H9 (cell line): ENCODE measurements at regions not wholly inside any gene's neighbourhood (a gene's known extent, or its start where the extent isn't known, plus 50 kb on each side); places are given as distances from the start of the nearest gene placed in this dataset.

ENCODE experiments used
- DNase-seq: peaks from one replicate; pipeline ENCODE4 v3.0.0-alpha.2; 2017
- H2AFZ ChIP-seq: one replicate; pipeline ENCODE4 v1.6.1; 2013; ENCODE audit warnings: mild to moderate bottlenecking, low read length, control low read depth, moderate library complexity
- H2AK5ac ChIP-seq: 2 replicates; pipeline ENCODE4 v1.6.1; 2013; ENCODE audit warnings: low read length, control low read depth, mixed read lengths; ENCODE audit not compliant: insufficient read length
- H2BK120ac ChIP-seq: one replicate; pipeline ENCODE4 v1.6.1; 2013; ENCODE audit warnings: low read depth, mild to moderate bottlenecking, low read length, control low read depth, inconsistent platforms; ENCODE audit not compliant: poor library complexity, severe bottlenecking
- H2BK12ac ChIP-seq: 2 replicates; pipeline ENCODE4 v1.6.1; 2013; ENCODE audit warnings: low read length, control low read depth, mixed read lengths, low read depth; ENCODE audit not compliant: insufficient read length
- H2BK15ac ChIP-seq: 2 replicates; pipeline ENCODE4 v1.6.1; 2013; ENCODE audit warnings: low read depth, low read length, control low read depth
- H2BK20ac ChIP-seq: one replicate; pipeline ENCODE4 v1.6.1; 2013; ENCODE audit warnings: low read depth, mild to moderate bottlenecking, low read length, control low read depth, inconsistent platforms; ENCODE audit not compliant: poor library complexity, severe bottlenecking
- H2BK5ac ChIP-seq: 2 replicates; pipeline ENCODE4 v1.6.1; 2013; ENCODE audit warnings: low read length, control low read depth, mixed read lengths; ENCODE audit not compliant: insufficient read length
- H3K14ac ChIP-seq: 2 replicates; pipeline ENCODE4 v1.6.1; 2013; ENCODE audit warnings: low read length, control low read depth; ENCODE audit not compliant: insufficient read depth
- H3K18ac ChIP-seq: 2 replicates; pipeline ENCODE4 v1.6.1; 2013; ENCODE audit warnings: low read depth, mild to moderate bottlenecking, mixed read lengths, low read length, control low read depth; ENCODE audit not compliant: insufficient read length
- H3K23ac ChIP-seq: 2 replicates; pipeline ENCODE4 v1.6.1; 2013; ENCODE audit warnings: low read length, control low read depth, mixed read lengths, low read depth; ENCODE audit not compliant: insufficient read length
- H3K23me2 ChIP-seq: 2 replicates; pipeline ENCODE4 v1.6.1; 2013; ENCODE audit warnings: low read depth, mild to moderate bottlenecking, mixed read lengths, low read length, control low read depth; ENCODE audit not compliant: insufficient read length, poor library complexity, severe bottlenecking
- H3K27ac ChIP-seq: 2 replicates; pipeline ENCODE4 v1.5.1; 2013; ENCODE audit warnings: low read length, control low read depth, mixed read lengths, low read depth; ENCODE audit not compliant: insufficient read length
- H3K27me3 ChIP-seq: 2 replicates; pipeline ENCODE4 v1.6.1; 2013; ENCODE audit warnings: low read length, control low read depth, inconsistent platforms; ENCODE audit not compliant: insufficient read depth
- H3K4ac ChIP-seq: 2 replicates; pipeline ENCODE4 v1.6.1; 2013; ENCODE audit warnings: low read depth, mild to moderate bottlenecking, control low read depth, inconsistent platforms, low read length, moderate library complexity
- H3K4me1 ChIP-seq: 2 replicates; pipeline ENCODE4 v1.6.1; 2013; ENCODE audit warnings: low read length, control low read depth, inconsistent platforms; ENCODE audit not compliant: insufficient read depth
- H3K4me2 ChIP-seq: 2 replicates; pipeline ENCODE4 v1.6.1; 2013; ENCODE audit warnings: low read length, control low read depth, mixed read lengths; ENCODE audit not compliant: insufficient read length, insufficient read depth
- H3K56ac ChIP-seq: 2 replicates; pipeline ENCODE4 v1.6.1; 2013; ENCODE audit warnings: low read depth, mild to moderate bottlenecking, mixed read lengths, low read length, control low read depth; ENCODE audit not compliant: insufficient read length
- H3K79me1 ChIP-seq: 2 replicates; pipeline ENCODE4 v1.6.1; 2013; ENCODE audit warnings: low read depth, mild to moderate bottlenecking, moderate library complexity, low read length, control low read depth, inconsistent platforms; ENCODE audit not compliant: insufficient read depth, poor library complexity, severe bottlenecking
- H3K79me2 ChIP-seq: 2 replicates; pipeline ENCODE4 v1.6.1; 2013; ENCODE audit warnings: low read length, control low read depth, inconsistent platforms; ENCODE audit not compliant: insufficient read depth
- H3K9ac ChIP-seq: 2 replicates; pipeline ENCODE4 v1.6.1; 2013; ENCODE audit warnings: low read length, control low read depth, mixed read lengths; ENCODE audit not compliant: insufficient read length; ENCODE audit errors: extremely low read depth
- H3K9me3 ChIP-seq: one replicate; pipeline ENCODE4 v1.6.1; 2013; ENCODE audit warnings: low read depth, low read length, inconsistent platforms; ENCODE audit not compliant: control insufficient read depth
- H3T11ph ChIP-seq: one replicate; pipeline ENCODE4 v1.6.1; 2013; ENCODE audit warnings: mild to moderate bottlenecking, low read length, control low read depth, inconsistent platforms
- H4K20me1 ChIP-seq: one replicate; pipeline ENCODE4 v1.6.1; 2013; ENCODE audit not compliant: control insufficient read depth, insufficient read length, insufficient read depth
- H4K5ac ChIP-seq: 2 replicates; pipeline ENCODE4 v1.6.1; 2013; ENCODE audit warnings: low read depth, mild to moderate bottlenecking, mixed read lengths, low read length, control low read depth; ENCODE audit not compliant: insufficient read length
- H4K8ac ChIP-seq: replicated peaks from 2 replicates; pipeline ENCODE4 v1.6.1; 2013; ENCODE audit warnings: low read length, control low read depth, mixed read lengths, low read depth; ENCODE audit not compliant: insufficient read length
- H4K91ac ChIP-seq: 2 replicates; pipeline ENCODE4 v1.6.1; 2013; ENCODE audit warnings: low read depth, mild to moderate bottlenecking, moderate library complexity, mixed read lengths, low read length, control low read depth; ENCODE audit not compliant: insufficient read length
- H3K27ac Mint-ChIP-seq, 3 experiments: 2 replicates in 2 of 3; 3 replicates in 1 of 3; pipeline ENCODE4 v1.8.0; 2020 to 2021; ENCODE audit warnings: mixed read lengths in 3 of 3, mild to moderate bottlenecking in 1 of 3, moderate library complexity in 1 of 3
- H3K27me3 Mint-ChIP-seq: 2 replicates; pipeline ENCODE4 v1.8.0; 2021; ENCODE audit warnings: low read depth, mild to moderate bottlenecking, moderate library complexity, mixed read lengths
- H3K36me3 Mint-ChIP-seq, 3 experiments: 2 replicates in 2 of 3; 3 replicates in 1 of 3; pipeline ENCODE4 v1.8.0; 2020 to 2021; ENCODE audit warnings: low read depth in 3 of 3, mixed read lengths in 3 of 3; ENCODE audit not compliant: insufficient read depth in 1 of 3
- H3K4me1 Mint-ChIP-seq, 2 experiments: 2 replicates each; pipeline ENCODE4 v1.8.0; 2020; ENCODE audit warnings: mixed read lengths in 2 of 2
- H3K4me3 Mint-ChIP-seq, 2 experiments: 2 replicates in 1 of 2; 3 replicates in 1 of 2; pipeline ENCODE4 v1.8.0; 2020 to 2021; ENCODE audit warnings: mild to moderate bottlenecking in 2 of 2, mixed read lengths in 2 of 2, moderate library complexity in 1 of 2
- H3K9me3 Mint-ChIP-seq, 2 experiments: 2 replicates in 1 of 2; 3 replicates in 1 of 2; pipeline ENCODE4 v1.8.0; 2020; ENCODE audit warnings: mild to moderate bottlenecking in 2 of 2, mixed read lengths in 2 of 2, moderate library complexity in 1 of 2
- CTCF ChIP-seq: fragments of 200-600 bp; sonication (generic); conservative IDR thresholded peaks from 3 replicates; pipeline ENCODE4 v1.8.0; 2021; ENCODE audit warnings: antibody characterized with exemption, mild to moderate bottlenecking
- WGBS: extraction: QIAGEN DNeasy Blood & Tissue Kit; methylation state at CpG from one replicate; pipeline ENCODE4 v1.1.7; 2013; ENCODE audit warnings: missing lambda C conversion rate, low lambda C conversion rate, mixed read lengths; ENCODE audit not compliant: insufficient read length; ENCODE audit errors: extremely low coverage; 5-methylcytosine and 5-hydroxymethylcytosine counted together

- H3K4me1 ChIP-seq = no peaks in the 10 kb centered on the region
- no peak overlapping the region for H3K27ac ChIP-seq
- no peak overlapping the region for H3T11ph ChIP-seq
- H4K5ac ChIP-seq = no peak overlapping the region
- H4K8ac ChIP-seq = no peak overlapping the region
- H4K91ac ChIP-seq = no peak overlapping the region
- no peak overlapping the region for H3K4ac ChIP-seq
- no peaks in the 10 kb centered on the region for H3K9me3 ChIP-seq
- no CpG with 5 or more reads among the region's 2 CpGs for WGBS
- Mint-ChIP-seq H3K27me3 (no peaks in the 10 kb centered on the region), H3K36me3 (no peaks in the 10 kb centered on the region), H3K27ac (no peak overlapping the region; a peak in 1 of 7 replicates), H3K9me3 (no peaks in the 10 kb centered on the region), H3K4me3 (no peak overlapping the region), H3K4me1 (peaks cover 6 to 7% of the 10 kb centered on the region in 2 experiments)
- no peak overlapping the region for H3K18ac ChIP-seq
- H3K79me1 ChIP-seq = no peaks in the 10 kb centered on the region
- no peak overlapping the region for H2BK20ac ChIP-seq
- no peak overlapping the region for H3K56ac ChIP-seq
- H2AK5ac ChIP-seq = no peak overlapping the region
- no peak overlapping the region for H2BK5ac ChIP-seq
- no peaks in the 10 kb centered on the region for H4K20me1 ChIP-seq
- no peak overlapping the region for H2AFZ ChIP-seq
- DNase-seq = no peak
- no peak overlapping the region for H3K4me2 ChIP-seq
- H2BK120ac ChIP-seq = no peak overlapping the region
- H3K14ac ChIP-seq = no peak overlapping the region
- H3K79me2 ChIP-seq = no peaks in the 10 kb centered on the region
- H3K23me2 ChIP-seq = no peaks in the 10 kb centered on the region
- no peak overlapping the region for H3K23ac ChIP-seq
- no peak for TF ChIP-seq CTCF
- H3K9ac ChIP-seq = no peak overlapping the region
- H3K27me3 ChIP-seq = no peaks in the 10 kb centered on the region
- no peak overlapping the region for H2BK12ac ChIP-seq
- H2BK15ac ChIP-seq = no peak overlapping the region
Observed at GRCh38 chr4:129561886-129562671, 466.1 kb downstream of the C4orf33 start.
